ENCODE measurements at regions not wholly inside any gene's neighbourhood (a gene's known extent, or its start where the extent isn't known, plus 50 kb on each side); places are given as distances from the start of the nearest gene placed in this dataset.

DNA sequence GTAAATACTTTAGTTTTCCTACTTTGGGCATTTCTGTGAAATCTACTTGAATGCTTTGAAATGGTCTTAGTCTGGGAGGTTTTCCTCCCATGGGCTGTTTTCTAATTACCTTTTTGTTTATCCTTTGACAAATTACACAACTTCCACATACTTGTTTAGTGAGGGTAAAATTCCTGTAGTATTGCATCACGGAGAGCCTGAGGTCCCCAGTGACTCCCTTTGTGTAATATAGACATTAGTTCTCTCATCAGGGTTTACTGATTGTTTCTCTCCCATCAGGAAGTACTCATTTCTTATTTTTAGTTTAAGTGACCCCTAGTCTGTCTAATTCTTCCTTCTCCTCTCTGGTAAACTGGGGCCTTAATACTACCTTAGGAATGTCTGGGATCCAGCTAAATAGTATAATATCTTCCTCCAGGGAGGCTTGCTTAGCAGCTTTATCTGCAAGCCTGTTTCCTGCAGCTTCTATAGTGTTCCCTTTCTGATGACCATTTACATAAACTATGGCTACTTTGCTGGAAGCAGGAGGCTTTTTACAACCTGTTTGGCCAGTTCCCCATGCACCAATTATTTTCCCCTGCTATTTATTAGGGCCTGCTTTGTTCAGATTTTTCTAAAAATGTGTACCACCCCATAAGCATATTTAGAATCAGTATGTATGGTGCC lies 87.2 kb upstream of the XCR1 start:
- no peak for DNase-seq (ENCODE audit: low read depth in 4 of 4, low spot score in 3 of 4)

DNA sequence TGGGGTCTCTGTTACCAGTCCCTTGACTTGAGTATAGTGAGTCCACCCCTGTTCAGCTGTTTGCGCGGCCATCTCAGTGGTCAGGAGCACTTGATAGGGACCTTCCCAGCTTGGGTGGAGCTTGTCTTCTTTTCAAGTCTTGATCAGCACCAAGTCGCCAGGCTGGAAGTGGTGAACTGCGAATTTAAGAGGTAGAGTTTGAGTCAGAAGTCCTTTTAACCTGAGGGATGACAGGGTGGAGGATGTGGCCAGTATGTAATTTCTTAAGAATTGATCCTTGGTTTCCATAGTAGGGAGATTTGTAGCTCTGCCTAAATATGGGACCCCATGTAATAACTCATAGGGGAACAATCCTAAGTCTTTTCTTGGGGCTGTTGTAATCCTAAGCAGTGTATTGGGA lies 86.3 kb upstream of the XCR1 start:
- no peak for DNase-seq (ENCODE audit: low read depth in 4 of 4, low spot score in 3 of 4)

DNA sequence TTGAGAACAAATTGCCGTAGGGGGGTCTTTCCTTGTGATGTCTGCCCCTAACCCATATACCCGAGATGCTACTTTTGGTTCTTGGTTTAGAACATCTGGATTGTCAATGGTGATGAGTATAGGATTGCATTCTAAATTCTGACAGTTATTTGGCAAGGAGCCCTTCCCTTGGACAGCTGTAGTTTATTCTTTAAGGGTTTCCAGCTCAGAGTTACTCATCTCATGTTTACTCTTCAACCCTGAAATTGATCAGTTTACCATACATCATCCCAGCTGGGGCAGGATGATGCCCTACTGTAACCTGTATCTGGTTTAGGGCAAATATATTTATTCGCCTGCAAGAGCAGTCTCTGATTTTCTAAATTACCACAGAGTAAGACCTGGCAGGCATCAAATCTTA lies 85.7 kb upstream of the XCR1 start:
- DNase-seq (ENCODE audit: low read depth in 4 of 4, low spot score in 3 of 4) = no peak

DNA sequence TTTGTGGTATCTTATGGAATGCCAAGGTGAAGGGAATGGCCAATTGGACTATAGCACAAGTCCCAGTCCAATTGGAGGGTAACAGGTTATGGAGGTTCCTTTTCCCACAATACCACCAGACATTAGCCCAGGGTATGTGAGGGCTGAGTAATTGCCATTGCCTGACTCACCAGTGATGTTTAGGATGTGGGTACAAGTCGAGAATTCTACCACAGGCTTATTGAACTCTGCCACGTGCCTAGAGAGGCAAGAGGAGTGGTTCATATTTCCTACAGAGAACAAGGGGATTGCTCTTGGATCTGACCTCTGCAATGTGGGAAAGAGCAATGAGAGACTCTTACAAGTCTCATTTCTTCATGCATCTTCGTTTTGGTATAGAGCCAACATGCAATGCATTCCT lies 85.0 kb upstream of the XCR1 start:
- DNase-seq (ENCODE audit: low read depth in 4 of 4, low spot score in 3 of 4) = no peak

DNA sequence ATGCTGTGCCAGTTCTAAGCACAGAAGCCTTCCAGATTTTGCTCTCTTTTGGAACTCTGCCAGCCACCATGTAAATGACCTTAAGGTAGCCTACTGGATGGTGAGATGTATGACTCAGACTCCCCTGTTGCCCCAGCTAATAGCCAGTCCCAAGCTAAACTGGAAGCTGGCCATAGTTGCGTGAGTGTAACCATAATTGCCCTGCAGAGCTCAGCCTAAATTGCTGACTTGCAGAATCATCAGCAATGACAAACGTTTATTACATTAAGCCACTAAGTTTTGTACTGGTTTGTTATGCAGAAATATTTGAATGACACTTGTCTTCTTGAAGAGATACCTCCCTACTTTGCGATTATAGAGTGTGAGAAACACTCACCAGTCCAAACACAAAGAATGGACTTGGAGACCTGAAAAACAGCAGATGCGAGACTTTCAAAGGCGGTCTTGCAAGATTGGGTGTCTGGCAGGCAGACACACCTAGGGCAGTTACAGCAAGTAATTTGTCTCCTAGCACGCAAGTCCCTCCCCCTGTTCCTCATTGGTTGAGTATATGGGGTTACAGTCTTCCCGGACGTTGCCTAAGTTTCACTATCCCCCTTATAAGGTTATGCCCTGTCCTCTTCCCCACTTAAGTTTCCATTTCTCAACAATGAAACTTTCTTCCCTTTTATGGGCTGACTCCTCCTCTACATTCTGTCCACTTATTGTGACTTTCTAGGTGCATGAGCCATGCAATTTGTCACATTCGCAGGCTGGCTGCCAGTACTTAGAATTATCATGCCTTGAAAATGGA lies 83.6 kb upstream of the XCR1 start:
- no peak for DNase-seq (ENCODE audit: low read depth in 4 of 4, low spot score in 3 of 4)

DNA sequence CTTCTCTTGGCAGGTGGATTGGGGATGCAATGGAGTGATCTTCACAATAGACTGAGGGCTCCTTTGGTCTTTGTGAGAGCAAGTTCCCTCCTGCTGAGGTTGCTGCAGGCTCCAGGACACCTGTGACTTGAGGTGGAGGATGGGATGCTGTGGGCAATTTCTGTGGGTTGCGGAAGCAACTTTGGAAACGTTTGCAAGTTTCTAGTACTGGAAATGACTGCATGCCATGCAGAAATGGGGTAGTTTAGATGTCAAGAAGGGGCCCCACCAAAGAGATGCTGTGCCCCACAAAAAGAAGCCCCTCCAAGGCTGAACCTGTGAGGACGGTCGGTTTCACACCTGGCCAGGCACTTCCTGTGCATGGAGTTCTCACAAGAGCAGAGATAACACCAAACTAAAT lies 80.4 kb upstream of the XCR1 start:
- no peak for DNase-seq (ENCODE audit: low read depth in 4 of 4, low spot score in 3 of 4)

DNA sequence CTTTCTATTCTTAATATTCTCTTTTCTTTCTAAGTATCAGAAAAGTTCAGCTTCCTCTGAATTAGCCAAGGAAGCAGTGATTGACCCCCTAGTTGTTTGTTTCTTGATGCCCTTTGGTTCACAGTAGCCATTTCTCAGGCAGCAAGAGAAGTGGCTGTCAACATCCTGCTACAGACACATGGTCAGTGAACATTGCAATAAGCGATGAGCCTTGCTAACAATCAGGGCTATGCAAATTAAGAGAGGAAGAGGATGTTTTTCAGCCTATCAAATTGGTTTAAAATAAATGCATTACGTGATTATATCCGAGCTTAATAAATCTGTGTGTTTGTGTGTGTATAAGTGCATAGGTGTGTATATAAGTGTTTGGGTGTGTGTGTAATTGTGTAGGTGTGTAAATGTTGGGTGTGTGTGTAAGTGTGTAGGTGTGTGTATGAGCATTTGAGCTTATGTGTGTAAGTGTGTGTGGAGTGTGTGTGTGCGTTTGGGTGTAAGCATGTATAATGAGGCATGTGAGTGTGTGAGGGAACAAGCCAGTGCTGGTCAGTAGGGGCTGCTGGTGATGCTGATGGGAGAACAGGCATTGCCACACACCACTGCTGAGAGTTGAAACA lies 78.1 kb upstream of the XCR1 start:
- no peak for DNase-seq (ENCODE audit: low read depth in 4 of 4, low spot score in 3 of 4)

DNA sequence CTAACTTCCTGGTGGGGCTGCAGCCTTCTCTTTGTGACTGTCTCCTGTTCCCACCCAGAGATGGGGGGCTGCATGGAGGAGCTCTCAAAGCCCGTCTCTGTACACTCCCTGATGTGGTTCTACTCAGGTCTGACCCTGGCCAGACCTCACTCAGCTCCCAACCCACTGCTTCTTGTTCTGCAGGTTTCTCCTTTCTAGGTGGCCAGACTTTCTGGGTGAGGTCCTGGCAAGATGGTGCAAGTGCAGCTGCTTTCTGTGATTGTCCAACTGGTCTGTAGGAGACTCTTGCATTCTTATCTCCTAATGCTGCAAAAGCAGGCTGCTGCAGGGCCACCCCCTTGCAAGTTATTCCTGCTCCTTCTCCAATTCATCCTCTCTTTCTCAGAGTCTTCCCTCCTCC lies 77.4 kb upstream of the XCR1 start:
- no peak for DNase-seq (ENCODE audit: low read depth in 4 of 4, low spot score in 3 of 4)

DNA sequence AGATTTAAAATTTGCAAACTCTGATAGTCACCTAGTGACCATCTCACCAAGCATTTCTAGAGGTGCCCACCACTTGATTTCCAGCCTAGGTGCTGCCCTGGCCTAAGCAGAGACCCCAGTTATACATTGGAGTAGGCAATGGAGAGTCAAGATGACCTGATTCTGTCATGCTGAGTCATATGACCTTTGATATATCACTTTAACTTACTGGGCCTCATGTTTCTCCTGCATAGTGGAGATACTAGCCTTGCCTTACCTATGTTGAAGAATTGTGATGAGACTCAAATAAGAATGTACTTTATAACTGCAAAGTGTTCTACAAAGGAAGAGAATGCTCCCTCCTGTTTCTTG lies 75.5 kb upstream of the XCR1 start:
- DNase-seq (ENCODE audit: low read depth in 4 of 4, low spot score in 3 of 4) = no peak

DNA sequence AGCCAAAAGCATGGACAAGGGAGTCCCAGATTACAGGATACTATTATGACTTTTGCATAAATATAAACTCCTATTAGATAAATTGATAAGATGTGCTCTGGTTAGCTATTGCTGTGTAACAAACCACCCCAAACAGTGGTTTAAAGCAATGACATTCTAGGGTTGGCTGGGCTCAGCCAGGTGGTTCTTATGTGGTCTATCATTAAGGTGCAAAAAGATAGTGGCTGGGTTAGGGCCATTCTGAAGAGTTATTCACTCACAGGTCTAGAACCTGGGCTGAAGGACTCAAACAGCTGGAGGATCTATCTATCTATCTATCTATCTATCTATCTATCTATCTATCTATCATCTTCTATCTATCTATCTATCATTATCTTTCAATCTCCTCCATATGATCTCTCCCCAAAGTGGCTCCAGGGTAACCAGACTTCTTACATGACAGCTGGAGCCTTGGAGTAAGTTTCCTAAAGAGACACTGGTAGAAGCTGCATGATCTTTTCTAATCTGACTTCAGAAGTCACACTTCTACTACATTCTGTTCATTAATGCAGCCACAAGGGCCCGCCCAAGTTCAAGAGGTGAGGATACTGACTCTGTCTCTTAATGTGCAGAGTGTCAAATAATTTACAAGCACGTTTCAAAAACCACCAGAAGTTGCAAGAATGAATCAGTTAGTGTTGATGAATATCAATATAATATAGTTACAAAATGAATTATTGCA lies 74.9 kb upstream of the XCR1 start:
- no peak for DNase-seq (ENCODE audit: low read depth in 4 of 4, low spot score in 3 of 4)

DNA sequence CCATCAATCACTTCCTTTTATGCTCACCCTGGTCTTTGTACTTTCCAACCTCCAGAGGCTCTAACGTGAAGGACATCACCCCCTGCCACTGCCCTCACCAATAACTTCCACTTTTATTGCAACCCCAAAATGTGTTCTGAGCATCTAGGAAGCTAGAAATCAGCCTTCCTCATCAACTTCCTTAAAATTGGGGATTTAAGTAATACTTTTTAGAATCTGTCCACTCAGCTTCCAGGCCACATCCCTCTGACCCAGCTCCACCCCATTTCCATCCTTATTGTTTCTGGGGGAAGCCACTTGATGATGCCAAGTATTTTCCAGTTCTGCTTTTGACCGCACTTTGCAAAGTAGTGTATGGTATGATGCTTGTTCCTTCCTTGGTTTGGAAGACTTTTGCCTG lies 73.5 kb upstream of the XCR1 start:
- DNase-seq (ENCODE audit: low read depth in 4 of 4, low spot score in 3 of 4) = no peak

DNA sequence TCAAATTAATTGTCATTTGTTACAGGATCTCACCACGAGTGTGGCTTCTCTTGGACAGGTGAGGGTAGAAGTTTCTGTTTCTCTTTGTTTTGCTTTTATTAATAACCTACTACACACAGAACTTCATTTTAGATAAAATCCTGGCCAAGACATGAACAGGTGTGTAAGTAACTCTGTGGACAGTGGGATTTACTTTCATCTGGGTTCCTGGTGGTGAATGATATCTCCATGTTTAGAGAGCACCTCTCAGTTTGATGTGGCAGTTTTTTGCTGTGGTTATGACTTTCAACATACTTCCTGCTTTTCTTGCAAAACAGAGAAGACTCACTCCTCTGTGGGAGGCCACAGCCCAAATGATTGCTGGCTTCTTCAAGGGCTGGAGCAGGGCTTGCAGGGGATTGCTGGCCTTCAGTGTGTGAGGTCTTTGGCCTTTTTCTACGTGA lies 71.1 kb upstream of the XCR1 start:
- no peak for DNase-seq (ENCODE audit: low read depth in 4 of 4, low spot score in 3 of 4)

DNA sequence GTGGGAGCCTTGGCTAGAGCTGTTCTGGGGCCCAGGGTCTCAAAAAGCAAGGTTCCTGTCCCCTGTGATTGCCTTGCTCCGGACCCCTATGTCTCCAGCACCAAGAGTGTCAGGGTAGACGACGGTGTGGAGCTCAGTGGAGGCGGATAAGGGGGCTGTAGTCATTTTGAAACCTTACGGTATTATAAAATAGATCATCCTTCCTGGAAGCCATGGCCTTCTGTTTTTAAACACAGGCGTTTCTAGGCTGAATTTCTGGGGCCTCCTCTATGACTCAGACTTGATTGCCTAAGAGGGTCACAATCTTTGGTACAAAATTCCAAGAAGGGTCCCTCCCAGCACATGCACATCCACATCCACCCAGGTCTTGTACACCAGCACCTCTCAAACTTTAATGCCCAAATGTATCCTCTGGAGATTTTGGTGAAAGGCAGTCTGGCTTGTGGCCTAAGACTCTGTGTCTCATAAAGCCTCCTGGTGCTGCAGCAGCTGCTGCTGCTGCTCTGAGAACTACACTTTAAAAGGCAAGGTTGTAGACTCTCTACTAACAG lies 70.5 kb upstream of the XCR1 start:
- DNase-seq (ENCODE audit: low read depth in 4 of 4, low spot score in 3 of 4) = no peak

DNA sequence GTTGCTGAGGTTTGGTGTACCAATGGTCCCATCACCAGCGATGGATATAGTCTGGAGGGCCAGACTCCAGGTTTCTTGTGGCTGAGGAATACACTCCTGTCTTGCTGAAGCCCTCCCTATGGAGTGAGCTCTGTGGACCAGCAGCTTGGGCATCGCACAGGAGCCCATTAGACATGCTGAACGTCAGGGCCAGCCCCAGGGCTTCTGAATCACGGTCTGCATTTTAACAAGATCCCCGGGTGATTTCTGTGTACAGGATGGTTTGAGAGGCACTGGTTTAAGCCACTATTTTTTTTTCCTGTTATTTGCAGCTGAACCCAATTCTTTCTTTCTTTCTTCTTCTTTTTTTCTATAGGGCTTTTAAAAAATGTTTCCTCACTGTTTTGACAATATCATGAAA lies 69.5 kb upstream of the XCR1 start:
- no peak for DNase-seq (ENCODE audit: low read depth in 4 of 4, low spot score in 3 of 4)

DNA sequence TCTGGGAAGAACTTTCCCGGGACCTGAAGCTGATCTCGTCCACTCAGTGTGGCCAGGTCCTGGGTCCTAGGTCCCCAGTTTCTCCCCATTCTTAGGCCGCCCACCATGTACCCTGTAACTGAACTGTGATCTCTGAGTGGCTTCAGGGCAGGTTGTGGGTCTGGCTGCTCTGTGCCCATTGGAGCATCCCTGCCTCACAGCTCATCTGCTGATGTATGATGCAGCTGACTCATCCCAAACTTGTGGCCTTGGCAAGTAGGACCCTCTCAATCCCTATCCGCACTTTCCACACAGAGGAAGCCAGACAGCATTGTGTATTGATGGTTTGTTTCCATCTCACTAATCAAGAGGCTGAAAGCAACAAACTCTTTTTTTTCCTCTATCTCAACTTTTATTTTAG lies 69.1 kb upstream of the XCR1 start:
- DNase-seq (ENCODE audit: low read depth in 4 of 4, low spot score in 3 of 4) = no peak

DNA sequence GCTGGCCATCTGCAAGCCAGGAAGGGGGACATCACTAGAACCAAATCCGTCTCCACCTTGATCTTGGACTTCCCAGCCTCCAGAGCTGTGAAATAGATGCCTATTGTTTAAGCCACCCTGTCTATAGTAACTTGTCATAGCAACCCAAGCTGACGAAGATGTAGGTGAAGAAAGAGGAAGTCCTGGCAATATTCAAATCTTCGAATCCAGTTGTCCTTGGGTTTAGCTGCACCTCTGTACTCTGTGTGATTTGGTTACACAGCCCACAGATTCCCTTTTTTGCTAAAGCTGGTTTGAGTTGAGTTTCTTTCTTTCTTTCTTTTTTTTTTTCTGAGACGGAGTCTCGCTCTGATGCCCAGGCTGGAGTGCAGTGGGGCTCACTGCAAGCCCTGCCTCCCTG lies 68.0 kb upstream of the XCR1 start:
- DNase-seq (ENCODE audit: low read depth in 4 of 4, low spot score in 3 of 4) = no peak

DNA sequence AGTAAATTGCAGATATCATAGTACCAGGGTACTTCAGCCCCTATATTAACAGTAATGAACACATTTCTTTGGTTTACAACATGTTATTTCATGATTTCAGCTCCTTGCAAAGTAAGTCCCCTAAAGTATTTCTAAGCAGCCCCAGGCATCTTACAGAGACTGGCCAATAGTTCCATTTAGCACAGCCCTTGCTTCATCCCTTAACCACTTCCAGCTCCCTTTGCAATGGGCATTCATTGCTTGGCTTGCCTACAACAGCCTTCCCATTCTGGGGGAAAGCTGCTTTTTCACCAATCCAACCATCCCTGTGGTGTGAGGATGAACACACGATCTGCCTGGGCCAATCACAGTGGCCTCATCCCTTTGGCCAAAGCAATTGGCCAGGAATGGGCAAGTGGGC lies 67.2 kb upstream of the XCR1 start:
- DNase-seq (ENCODE audit: low read depth in 4 of 4, low spot score in 3 of 4) = no peak

DNA sequence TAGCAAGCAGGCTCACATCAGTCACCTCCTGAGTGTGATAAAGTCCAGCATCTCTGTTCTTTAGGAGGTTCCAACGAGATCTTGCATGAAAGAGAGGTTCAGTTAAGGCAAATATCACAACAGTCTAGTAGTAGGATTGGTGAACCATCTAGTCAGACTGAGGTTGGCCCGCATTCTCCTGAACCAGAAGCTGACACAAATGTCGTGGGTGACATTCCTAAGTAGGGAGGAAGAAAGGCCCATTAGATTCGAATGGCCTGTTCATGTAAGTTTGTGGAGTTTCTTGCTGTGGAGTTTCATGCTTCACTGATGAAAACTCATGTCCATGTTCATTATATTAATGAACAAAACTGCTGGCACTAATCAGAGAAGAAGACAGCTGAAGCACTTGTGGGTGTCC lies 66.7 kb upstream of the XCR1 start:
- DNase-seq (ENCODE audit: low read depth in 4 of 4, low spot score in 3 of 4) = no peak

DNA sequence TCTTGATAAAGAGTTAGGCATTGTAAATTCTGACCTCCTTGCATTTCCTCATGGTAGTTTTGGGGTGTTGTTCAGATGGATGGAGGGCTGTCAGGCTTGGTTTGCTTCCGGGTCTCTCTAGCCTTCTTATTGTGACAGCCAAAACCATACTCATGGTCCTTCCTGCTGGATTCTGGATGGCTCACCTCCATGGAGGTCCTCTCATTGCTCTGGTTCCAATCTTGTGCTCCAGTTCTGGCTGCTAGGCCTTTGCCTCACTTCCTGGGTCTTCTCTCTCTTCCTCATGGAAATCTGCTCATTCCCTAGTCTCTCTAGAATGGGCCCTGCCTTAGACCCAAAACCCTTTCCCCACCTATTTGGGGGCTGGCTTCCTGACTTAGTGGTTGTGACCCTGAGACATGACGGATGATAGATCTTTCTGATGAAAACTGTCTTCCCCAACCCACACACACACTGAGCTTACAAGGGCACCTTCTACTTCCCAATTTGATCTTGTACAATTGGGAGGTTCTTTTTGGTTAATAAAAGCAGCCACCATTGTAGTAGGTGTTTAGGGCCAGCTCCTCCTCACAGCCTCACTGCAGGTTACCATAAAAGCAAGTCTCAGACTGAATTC lies 66.2 kb upstream of the XCR1 start:
- DNase-seq (ENCODE audit: low read depth in 4 of 4, low spot score in 3 of 4) = no peak

DNA sequence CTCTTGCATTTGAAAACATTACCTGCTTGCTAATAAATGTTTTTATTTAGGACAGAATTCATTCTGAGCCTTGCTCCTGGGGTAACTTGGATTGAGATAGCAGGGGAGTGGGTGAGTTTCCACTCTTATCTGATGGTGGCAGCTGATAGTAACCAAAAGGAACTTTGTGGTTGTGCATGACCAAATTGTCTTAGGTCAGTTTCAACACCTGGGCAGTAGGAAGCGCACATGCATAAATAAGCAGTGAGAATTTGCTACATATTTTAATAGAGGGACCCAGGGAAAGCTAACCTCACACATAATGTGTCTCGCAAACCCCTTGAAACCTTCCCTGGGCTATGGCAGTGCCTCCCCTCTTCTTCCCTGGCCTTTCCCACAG lies 65.4 kb upstream of the XCR1 start:
- DNase-seq (ENCODE audit: low read depth in 4 of 4, low spot score in 3 of 4) = no peak
